ENCODE measurements at regions not wholly inside any gene's neighbourhood (a gene's known extent, or its start where the extent isn't known, plus 50 kb on each side); places are given as distances from the start of the nearest gene placed in this dataset.

DNA sequence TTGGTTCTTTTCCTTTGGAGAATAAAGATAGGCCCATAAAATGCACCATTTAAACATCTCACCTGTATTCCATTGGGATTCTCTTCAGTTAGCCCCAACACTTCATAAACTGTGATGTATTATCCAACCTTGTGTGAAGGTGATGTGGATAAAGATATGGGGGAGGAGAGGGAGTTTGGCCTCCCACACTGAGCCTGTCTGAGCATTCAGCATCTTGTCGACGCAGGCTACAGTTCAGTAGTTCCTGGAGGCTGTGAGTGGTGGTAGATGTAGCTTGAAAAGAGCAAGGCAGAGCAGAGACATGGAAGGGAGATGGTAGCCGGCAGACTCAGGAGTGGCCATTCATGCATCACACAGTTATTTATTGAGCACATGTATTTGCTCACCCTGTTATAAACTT, 292.4 kb upstream of the PITX2 start:
- Mint-ChIP-seq H3K4me3 (no peak overlapping the region), H3K9me3 (no peaks in the 10 kb centered on the region), H3K4me1 (peaks cover 22% of the 10 kb centered on the region), H3K27ac (peak overlapping the region; percentile 9), H3K36me3 (ENCODE audit: low read depth) (no peaks in the 10 kb centered on the region), H3K27me3 (ENCODE audit: low read depth, poor library complexity) (peaks cover 4% of the 10 kb centered on the region)
- peak; percentile 19 for DNase-seq
- TF ChIP-seq, protein P1, sequence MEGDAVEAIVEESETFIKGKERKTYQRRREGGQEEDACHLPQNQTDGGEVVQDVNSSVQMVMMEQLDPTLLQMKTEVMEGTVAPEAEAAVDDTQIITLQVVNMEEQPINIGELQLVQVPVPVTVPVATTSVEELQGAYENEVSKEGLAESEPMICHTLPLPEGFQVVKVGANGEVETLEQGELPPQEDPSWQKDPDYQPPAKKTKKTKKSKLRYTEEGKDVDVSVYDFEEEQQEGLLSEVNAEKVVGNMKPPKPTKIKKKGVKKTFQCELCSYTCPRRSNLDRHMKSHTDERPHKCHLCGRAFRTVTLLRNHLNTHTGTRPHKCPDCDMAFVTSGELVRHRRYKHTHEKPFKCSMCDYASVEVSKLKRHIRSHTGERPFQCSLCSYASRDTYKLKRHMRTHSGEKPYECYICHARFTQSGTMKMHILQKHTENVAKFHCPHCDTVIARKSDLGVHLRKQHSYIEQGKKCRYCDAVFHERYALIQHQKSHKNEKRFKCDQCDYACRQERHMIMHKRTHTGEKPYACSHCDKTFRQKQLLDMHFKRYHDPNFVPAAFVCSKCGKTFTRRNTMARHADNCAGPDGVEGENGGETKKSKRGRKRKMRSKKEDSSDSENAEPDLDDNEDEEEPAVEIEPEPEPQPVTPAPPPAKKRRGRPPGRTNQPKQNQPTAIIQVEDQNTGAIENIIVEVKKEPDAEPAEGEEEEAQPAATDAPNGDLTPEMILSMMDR (IDR thresholded peaks at IDR 0.05) = no peak

DNA sequence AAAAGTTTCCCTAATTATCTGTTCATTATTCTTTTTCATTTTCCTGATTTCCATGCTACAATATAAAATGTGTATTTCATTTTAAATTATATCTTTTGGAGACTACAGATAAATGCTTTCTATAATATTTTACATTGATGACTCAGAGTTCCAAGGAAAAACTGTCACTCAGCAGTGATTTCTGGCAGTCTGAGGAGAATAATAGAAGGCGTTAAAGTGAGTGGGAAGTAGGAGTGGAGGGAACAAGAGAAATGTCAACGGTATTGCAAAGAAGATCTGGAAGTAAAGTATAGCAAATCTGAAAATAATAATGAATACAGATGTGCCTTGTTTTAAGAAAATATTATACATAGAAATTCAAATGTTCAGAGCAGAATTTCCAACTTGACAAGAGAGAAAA, 293.6 kb upstream of the PITX2 start:
- H3K9me3 Mint-ChIP-seq = no peaks in the 10 kb centered on the region
- no peak for DNase-seq
- no peaks in the 10 kb centered on the region for H3K36me3 Mint-ChIP-seq (ENCODE audit: low read depth)
- no peak overlapping the region for H3K4me3 Mint-ChIP-seq
- peaks cover 4% of the 10 kb centered on the region for H3K27me3 Mint-ChIP-seq (ENCODE audit: low read depth, poor library complexity)
- H3K4me1 Mint-ChIP-seq = peaks cover 22% of the 10 kb centered on the region
- no peak overlapping the region for H3K27ac Mint-ChIP-seq
- TF ChIP-seq, protein P1 (IDR thresholded peaks at IDR 0.05) = no peak

DNA sequence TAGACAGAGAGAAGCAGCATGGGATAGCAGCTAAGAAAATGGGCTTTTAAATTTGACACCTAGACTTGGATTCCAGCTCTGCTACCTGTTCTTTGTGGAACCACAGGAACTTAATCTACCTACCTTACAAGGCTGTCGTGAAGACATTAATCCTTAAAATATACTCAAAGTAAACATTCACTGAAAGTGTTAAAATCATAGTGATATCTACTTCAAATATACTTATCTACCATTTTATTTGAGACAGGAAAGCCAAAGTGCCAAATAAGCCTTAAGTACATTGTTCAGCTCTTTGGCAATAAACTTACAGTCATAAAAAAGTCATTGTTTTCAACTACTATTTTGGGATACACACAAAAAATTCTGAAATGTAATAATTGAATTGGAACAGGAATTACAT, 295.0 kb upstream of the PITX2 start:
- TF ChIP-seq, protein P1 (IDR thresholded peaks at IDR 0.05) = no peak
- Mint-ChIP-seq H3K9me3 (no peaks in the 10 kb centered on the region), H3K36me3 (ENCODE audit: low read depth) (no peaks in the 10 kb centered on the region)

DNA sequence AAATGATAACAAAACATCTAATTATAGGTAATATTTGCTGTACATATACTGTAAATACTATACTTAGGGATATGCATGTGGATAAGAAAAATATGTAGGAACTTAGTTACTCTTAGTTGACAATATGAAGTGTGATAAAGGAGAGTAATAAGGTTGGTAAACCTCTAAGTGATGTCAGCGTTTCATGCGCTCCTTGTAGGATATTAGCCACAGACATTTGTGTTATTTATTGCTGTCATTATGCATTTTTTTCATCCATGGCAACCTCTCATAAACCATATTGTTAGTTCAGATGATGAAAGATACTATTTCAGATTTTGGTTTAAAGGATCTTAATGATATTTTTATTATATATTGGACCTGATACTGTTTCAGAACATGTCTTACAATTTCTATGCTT, 298.1 kb upstream of the PITX2 start:
- no peaks in the 10 kb centered on the region for H3K9me3 Mint-ChIP-seq
- H3K4me1 Mint-ChIP-seq = peaks cover 13% of the 10 kb centered on the region
- H3K36me3 Mint-ChIP-seq (ENCODE audit: low read depth) = no peaks in the 10 kb centered on the region
- H3K27ac Mint-ChIP-seq = no peak overlapping the region
- H3K27me3 Mint-ChIP-seq (ENCODE audit: low read depth, poor library complexity) = peaks cover 4% of the 10 kb centered on the region
- no peak overlapping the region for H3K4me3 Mint-ChIP-seq
- DNase-seq = no peak
- TF ChIP-seq, protein P1 (IDR thresholded peaks at IDR 0.05) = no peak

More for the DNA sequence above, 295.0 kb upstream of the PITX2 start:
- peaks cover 4% of the 10 kb centered on the region for H3K27me3 Mint-ChIP-seq (ENCODE audit: low read depth, poor library complexity)
- peaks cover 22% of the 10 kb centered on the region for H3K4me1 Mint-ChIP-seq
- no peak for DNase-seq
- no peak overlapping the region for H3K4me3 Mint-ChIP-seq
- H3K27ac Mint-ChIP-seq = no peak overlapping the region

DNA sequence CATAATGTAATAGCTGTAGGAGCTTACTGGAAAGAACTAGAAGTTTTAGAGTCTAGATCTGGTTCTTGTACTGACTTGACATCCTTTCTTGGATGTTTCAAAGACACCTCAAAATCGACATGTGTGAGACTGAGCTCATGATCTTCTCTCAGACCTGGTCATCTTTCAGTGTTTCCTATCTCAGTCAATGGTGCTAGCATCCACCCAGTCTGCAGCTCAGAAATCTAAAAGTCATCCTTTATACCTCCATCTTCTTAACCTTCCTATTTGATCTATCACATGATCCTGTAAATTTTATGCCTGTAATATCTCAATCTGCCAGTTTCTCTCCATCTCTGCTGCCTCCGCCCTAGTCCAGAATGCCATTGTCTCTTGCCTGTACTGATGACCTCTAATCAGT, 301.9 kb upstream of the PITX2 start:
- no peak overlapping the region for H3K4me3 Mint-ChIP-seq
- TF ChIP-seq, protein P1 (IDR thresholded peaks at IDR 0.05) = no peak
- DNase-seq = no peak
- H3K9me3 Mint-ChIP-seq = no peaks in the 10 kb centered on the region
- no peaks in the 10 kb centered on the region for H3K27me3 Mint-ChIP-seq (ENCODE audit: low read depth, poor library complexity)
- no peaks in the 10 kb centered on the region for H3K36me3 Mint-ChIP-seq (ENCODE audit: low read depth)
- no peak overlapping the region for H3K27ac Mint-ChIP-seq
- H3K4me1 Mint-ChIP-seq = peaks cover 13% of the 10 kb centered on the region

DNA sequence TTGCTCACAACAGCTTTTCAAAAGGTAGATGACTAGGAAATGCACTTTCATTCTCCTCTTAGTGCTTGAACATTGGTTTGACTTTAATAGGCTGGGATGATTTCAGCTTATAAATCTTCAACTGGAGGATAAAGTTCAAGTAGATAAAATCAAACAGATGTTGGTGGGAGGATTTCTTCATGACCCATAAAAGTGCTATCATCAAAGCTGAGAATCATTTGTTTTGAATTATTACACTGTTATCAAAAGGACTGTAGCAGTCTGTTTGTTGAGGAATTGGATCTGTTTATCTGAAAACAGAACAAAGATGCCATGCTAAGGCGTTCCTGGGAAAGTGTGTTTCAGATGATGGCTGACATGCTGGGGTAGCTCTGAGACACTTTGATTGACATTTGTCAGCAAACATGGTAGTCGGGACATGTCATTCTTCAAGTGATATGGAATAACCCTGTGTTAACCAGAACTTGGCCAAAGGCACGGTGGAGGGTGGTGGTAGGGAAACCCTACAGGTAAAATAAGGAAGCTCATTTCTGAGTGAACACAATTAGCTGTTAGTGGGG, 304.0 kb upstream of the PITX2 start:
- Mint-ChIP-seq H3K9me3 (no peaks in the 10 kb centered on the region), H3K27ac (no peak overlapping the region), H3K27me3 (ENCODE audit: low read depth, poor library complexity) (no peaks in the 10 kb centered on the region), H3K4me3 (no peak overlapping the region), H3K36me3 (ENCODE audit: low read depth) (no peaks in the 10 kb centered on the region), H3K4me1 (peaks cover 13% of the 10 kb centered on the region)
- DNase-seq = no peak
- TF ChIP-seq, protein P1 (IDR thresholded peaks at IDR 0.05) = no peak

All from nephron progenitor cell (in vitro differentiated cells).